H9 (cell line): ENCODE measurements at regions not wholly inside any gene's neighbourhood (a gene's known extent, or its start where the extent isn't known, plus 50 kb on each side); places are given as distances from the start of the nearest gene placed in this dataset.
"Not testable (repeated sequence)": the region's sequence is repeated elsewhere in the genome, so short reads cannot be mapped to it uniquely, and the experiment has no call there.

ENCODE experiments used
- DNase-seq: peaks from one replicate; pipeline ENCODE4 v3.0.0-alpha.2; 2017
- H2AFZ ChIP-seq: one replicate; pipeline ENCODE4 v1.6.1; 2013; ENCODE audit warnings: mild to moderate bottlenecking, low read length, control low read depth, moderate library complexity
- H2AK5ac ChIP-seq: 2 replicates; pipeline ENCODE4 v1.6.1; 2013; ENCODE audit warnings: low read length, control low read depth, mixed read lengths; ENCODE audit not compliant: insufficient read length
- H2BK120ac ChIP-seq: one replicate; pipeline ENCODE4 v1.6.1; 2013; ENCODE audit warnings: low read depth, mild to moderate bottlenecking, low read length, control low read depth, inconsistent platforms; ENCODE audit not compliant: poor library complexity, severe bottlenecking
- H2BK12ac ChIP-seq: 2 replicates; pipeline ENCODE4 v1.6.1; 2013; ENCODE audit warnings: low read length, control low read depth, mixed read lengths, low read depth; ENCODE audit not compliant: insufficient read length
- H2BK15ac ChIP-seq: 2 replicates; pipeline ENCODE4 v1.6.1; 2013; ENCODE audit warnings: low read depth, low read length, control low read depth
- H2BK20ac ChIP-seq: one replicate; pipeline ENCODE4 v1.6.1; 2013; ENCODE audit warnings: low read depth, mild to moderate bottlenecking, low read length, control low read depth, inconsistent platforms; ENCODE audit not compliant: poor library complexity, severe bottlenecking
- H2BK5ac ChIP-seq: 2 replicates; pipeline ENCODE4 v1.6.1; 2013; ENCODE audit warnings: low read length, control low read depth, mixed read lengths; ENCODE audit not compliant: insufficient read length
- H3K14ac ChIP-seq: 2 replicates; pipeline ENCODE4 v1.6.1; 2013; ENCODE audit warnings: low read length, control low read depth; ENCODE audit not compliant: insufficient read depth
- H3K18ac ChIP-seq: 2 replicates; pipeline ENCODE4 v1.6.1; 2013; ENCODE audit warnings: low read depth, mild to moderate bottlenecking, mixed read lengths, low read length, control low read depth; ENCODE audit not compliant: insufficient read length
- H3K23ac ChIP-seq: 2 replicates; pipeline ENCODE4 v1.6.1; 2013; ENCODE audit warnings: low read length, control low read depth, mixed read lengths, low read depth; ENCODE audit not compliant: insufficient read length
- H3K23me2 ChIP-seq: 2 replicates; pipeline ENCODE4 v1.6.1; 2013; ENCODE audit warnings: low read depth, mild to moderate bottlenecking, mixed read lengths, low read length, control low read depth; ENCODE audit not compliant: insufficient read length, poor library complexity, severe bottlenecking
- H3K27ac ChIP-seq: 2 replicates; pipeline ENCODE4 v1.5.1; 2013; ENCODE audit warnings: low read length, control low read depth, mixed read lengths, low read depth; ENCODE audit not compliant: insufficient read length
- H3K27me3 ChIP-seq: 2 replicates; pipeline ENCODE4 v1.6.1; 2013; ENCODE audit warnings: low read length, control low read depth, inconsistent platforms; ENCODE audit not compliant: insufficient read depth
- H3K4ac ChIP-seq: 2 replicates; pipeline ENCODE4 v1.6.1; 2013; ENCODE audit warnings: low read depth, mild to moderate bottlenecking, control low read depth, inconsistent platforms, low read length, moderate library complexity
- H3K4me1 ChIP-seq: 2 replicates; pipeline ENCODE4 v1.6.1; 2013; ENCODE audit warnings: low read length, control low read depth, inconsistent platforms; ENCODE audit not compliant: insufficient read depth
- H3K4me2 ChIP-seq: 2 replicates; pipeline ENCODE4 v1.6.1; 2013; ENCODE audit warnings: low read length, control low read depth, mixed read lengths; ENCODE audit not compliant: insufficient read length, insufficient read depth
- H3K56ac ChIP-seq: 2 replicates; pipeline ENCODE4 v1.6.1; 2013; ENCODE audit warnings: low read depth, mild to moderate bottlenecking, mixed read lengths, low read length, control low read depth; ENCODE audit not compliant: insufficient read length
- H3K79me1 ChIP-seq: 2 replicates; pipeline ENCODE4 v1.6.1; 2013; ENCODE audit warnings: low read depth, mild to moderate bottlenecking, moderate library complexity, low read length, control low read depth, inconsistent platforms; ENCODE audit not compliant: insufficient read depth, poor library complexity, severe bottlenecking
- H3K79me2 ChIP-seq: 2 replicates; pipeline ENCODE4 v1.6.1; 2013; ENCODE audit warnings: low read length, control low read depth, inconsistent platforms; ENCODE audit not compliant: insufficient read depth
- H3K9ac ChIP-seq: 2 replicates; pipeline ENCODE4 v1.6.1; 2013; ENCODE audit warnings: low read length, control low read depth, mixed read lengths; ENCODE audit not compliant: insufficient read length; ENCODE audit errors: extremely low read depth
- H3K9me3 ChIP-seq: one replicate; pipeline ENCODE4 v1.6.1; 2013; ENCODE audit warnings: low read depth, low read length, inconsistent platforms; ENCODE audit not compliant: control insufficient read depth
- H3T11ph ChIP-seq: one replicate; pipeline ENCODE4 v1.6.1; 2013; ENCODE audit warnings: mild to moderate bottlenecking, low read length, control low read depth, inconsistent platforms
- H4K20me1 ChIP-seq: one replicate; pipeline ENCODE4 v1.6.1; 2013; ENCODE audit not compliant: control insufficient read depth, insufficient read length, insufficient read depth
- H4K5ac ChIP-seq: 2 replicates; pipeline ENCODE4 v1.6.1; 2013; ENCODE audit warnings: low read depth, mild to moderate bottlenecking, mixed read lengths, low read length, control low read depth; ENCODE audit not compliant: insufficient read length
- H4K8ac ChIP-seq: replicated peaks from 2 replicates; pipeline ENCODE4 v1.6.1; 2013; ENCODE audit warnings: low read length, control low read depth, mixed read lengths, low read depth; ENCODE audit not compliant: insufficient read length
- H4K91ac ChIP-seq: 2 replicates; pipeline ENCODE4 v1.6.1; 2013; ENCODE audit warnings: low read depth, mild to moderate bottlenecking, moderate library complexity, mixed read lengths, low read length, control low read depth; ENCODE audit not compliant: insufficient read length
- H3K27ac Mint-ChIP-seq, 3 experiments: 2 replicates in 2 of 3; 3 replicates in 1 of 3; pipeline ENCODE4 v1.8.0; 2020 to 2021; ENCODE audit warnings: mixed read lengths in 3 of 3, mild to moderate bottlenecking in 1 of 3, moderate library complexity in 1 of 3
- H3K27me3 Mint-ChIP-seq: 2 replicates; pipeline ENCODE4 v1.8.0; 2021; ENCODE audit warnings: low read depth, mild to moderate bottlenecking, moderate library complexity, mixed read lengths
- H3K36me3 Mint-ChIP-seq, 3 experiments: 2 replicates in 2 of 3; 3 replicates in 1 of 3; pipeline ENCODE4 v1.8.0; 2020 to 2021; ENCODE audit warnings: low read depth in 3 of 3, mixed read lengths in 3 of 3; ENCODE audit not compliant: insufficient read depth in 1 of 3
- H3K4me1 Mint-ChIP-seq, 2 experiments: 2 replicates each; pipeline ENCODE4 v1.8.0; 2020; ENCODE audit warnings: mixed read lengths in 2 of 2
- H3K4me3 Mint-ChIP-seq, 2 experiments: 2 replicates in 1 of 2; 3 replicates in 1 of 2; pipeline ENCODE4 v1.8.0; 2020 to 2021; ENCODE audit warnings: mild to moderate bottlenecking in 2 of 2, mixed read lengths in 2 of 2, moderate library complexity in 1 of 2
- H3K9me3 Mint-ChIP-seq, 2 experiments: 2 replicates in 1 of 2; 3 replicates in 1 of 2; pipeline ENCODE4 v1.8.0; 2020; ENCODE audit warnings: mild to moderate bottlenecking in 2 of 2, mixed read lengths in 2 of 2, moderate library complexity in 1 of 2
- WGBS: extraction: QIAGEN DNeasy Blood & Tissue Kit; methylation state at CpG from one replicate; pipeline ENCODE4 v1.1.7; 2013; ENCODE audit warnings: missing lambda C conversion rate, low lambda C conversion rate, mixed read lengths; ENCODE audit not compliant: insufficient read length; ENCODE audit errors: extremely low coverage; 5-methylcytosine and 5-hydroxymethylcytosine counted together
- TF ChIP-seq, protein P1 (sequence below): fragments of 200-600 bp; sonication (generic); conservative IDR thresholded peaks from 3 replicates; pipeline ENCODE4 v1.8.0; 2021; ENCODE audit warnings: antibody characterized with exemption, mild to moderate bottlenecking

DNA sequence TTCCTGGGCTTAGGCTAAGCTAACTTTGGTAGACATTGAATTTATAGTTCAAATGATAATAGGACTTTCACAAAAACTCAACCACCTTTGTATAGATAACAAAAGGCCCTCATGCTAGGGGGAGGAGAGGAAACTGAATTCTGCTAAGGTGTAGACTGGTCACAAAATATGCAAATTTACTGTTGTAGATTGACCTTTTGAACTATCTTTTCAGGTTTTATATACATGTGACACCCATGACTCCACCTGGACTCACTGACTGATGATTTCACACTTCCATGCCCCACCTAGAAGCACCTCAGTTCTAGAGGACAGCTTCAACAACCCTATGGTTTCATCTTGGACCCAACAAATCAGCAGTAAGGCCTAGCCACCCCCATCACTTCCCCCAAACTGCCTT lies 165.7 kb downstream of the CEMIP2 start:
- no peak overlapping the region for H3K4ac ChIP-seq
- H3K4me2 ChIP-seq: no peak overlapping the region
- H3K36me3 Mint-ChIP-seq: no peaks in the 10 kb centered on the region; a peak in 1 of 7 replicates
- no peaks in the 10 kb centered on the region for H3K27me3 Mint-ChIP-seq
- no peak overlapping the region for H3K14ac ChIP-seq
- no peak overlapping the region for H3K23ac ChIP-seq
- H3K79me1 ChIP-seq: no peaks in the 10 kb centered on the region
- H3K9me3 Mint-ChIP-seq: peaks cover 2 to 11% of the 10 kb centered on the region in 2 experiments; a peak in 3 of 5 replicates
- H3K27me3 ChIP-seq: no peaks in the 10 kb centered on the region
- no peaks in the 10 kb centered on the region; the same call in 1 of the 2 replicates for H3K4me1 ChIP-seq
- H3K56ac ChIP-seq: no peak overlapping the region
- H3K4me1 Mint-ChIP-seq: peaks cover 12 to 16% of the 10 kb centered on the region in 2 experiments
- H2BK5ac ChIP-seq: no peak overlapping the region
- no peak overlapping the region for H2BK120ac ChIP-seq
- no peaks in the 10 kb centered on the region for H3K79me2 ChIP-seq
- H2BK20ac ChIP-seq: no peak overlapping the region
- no peak overlapping the region for H3T11ph ChIP-seq
- no peak overlapping the region for H4K91ac ChIP-seq
- H3K9ac ChIP-seq: no peak overlapping the region
- H3K27ac ChIP-seq: no peak overlapping the region
- no peak overlapping the region for H3K4me3 Mint-ChIP-seq
- no peak for DNase-seq
- H2AFZ ChIP-seq: no peak overlapping the region
- no peaks in the 10 kb centered on the region for H3K23me2 ChIP-seq
- no peak overlapping the region for H2AK5ac ChIP-seq
- H4K5ac ChIP-seq: no peak overlapping the region
- H2BK15ac ChIP-seq: no peak overlapping the region
- no peak overlapping the region; a peak in 1 of 7 replicates for H3K27ac Mint-ChIP-seq
- TF ChIP-seq, protein P1, sequence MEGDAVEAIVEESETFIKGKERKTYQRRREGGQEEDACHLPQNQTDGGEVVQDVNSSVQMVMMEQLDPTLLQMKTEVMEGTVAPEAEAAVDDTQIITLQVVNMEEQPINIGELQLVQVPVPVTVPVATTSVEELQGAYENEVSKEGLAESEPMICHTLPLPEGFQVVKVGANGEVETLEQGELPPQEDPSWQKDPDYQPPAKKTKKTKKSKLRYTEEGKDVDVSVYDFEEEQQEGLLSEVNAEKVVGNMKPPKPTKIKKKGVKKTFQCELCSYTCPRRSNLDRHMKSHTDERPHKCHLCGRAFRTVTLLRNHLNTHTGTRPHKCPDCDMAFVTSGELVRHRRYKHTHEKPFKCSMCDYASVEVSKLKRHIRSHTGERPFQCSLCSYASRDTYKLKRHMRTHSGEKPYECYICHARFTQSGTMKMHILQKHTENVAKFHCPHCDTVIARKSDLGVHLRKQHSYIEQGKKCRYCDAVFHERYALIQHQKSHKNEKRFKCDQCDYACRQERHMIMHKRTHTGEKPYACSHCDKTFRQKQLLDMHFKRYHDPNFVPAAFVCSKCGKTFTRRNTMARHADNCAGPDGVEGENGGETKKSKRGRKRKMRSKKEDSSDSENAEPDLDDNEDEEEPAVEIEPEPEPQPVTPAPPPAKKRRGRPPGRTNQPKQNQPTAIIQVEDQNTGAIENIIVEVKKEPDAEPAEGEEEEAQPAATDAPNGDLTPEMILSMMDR: no peak
- no peak overlapping the region for H2BK12ac ChIP-seq
- H4K20me1 ChIP-seq: no peaks in the 10 kb centered on the region
- no peak overlapping the region for H4K8ac ChIP-seq
- H3K9me3 ChIP-seq: no peaks in the 10 kb centered on the region
- H3K18ac ChIP-seq: no peak overlapping the region

DNA sequence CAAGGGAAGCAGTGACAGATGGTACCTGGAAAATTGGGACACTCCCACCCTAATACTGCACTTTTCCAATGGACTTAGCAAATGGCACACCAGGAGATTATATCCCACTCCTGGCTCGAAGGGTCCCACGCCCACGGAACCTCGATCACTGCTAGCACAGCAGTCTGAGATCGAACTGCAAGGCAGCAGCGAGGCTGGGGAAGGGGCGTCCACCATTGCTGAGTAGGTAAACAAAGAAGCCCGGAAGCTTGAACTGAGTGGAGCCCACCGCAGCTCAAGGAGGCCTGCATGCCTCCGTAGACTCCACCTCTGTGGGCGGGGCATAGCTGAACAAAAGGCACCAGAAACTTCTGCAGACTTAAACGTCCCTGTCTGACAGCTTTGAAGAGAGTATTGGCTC lies 172.6 kb downstream of the CEMIP2 start:
- not testable (repeated sequence) for H3K4me2 ChIP-seq, H3K27ac Mint-ChIP-seq, H4K91ac ChIP-seq

More for the DNA sequence above, 172.6 kb downstream of the CEMIP2 start:
- not testable (repeated sequence) for H3K79me1 ChIP-seq, H2BK15ac ChIP-seq, H4K8ac ChIP-seq, H3K4me1 ChIP-seq, H3K27me3 ChIP-seq, H2BK5ac ChIP-seq, H3K9me3 ChIP-seq, H3K23me2 ChIP-seq, H3K18ac ChIP-seq, H3K79me2 ChIP-seq, H2BK12ac ChIP-seq, H3K4me1 Mint-ChIP-seq, H3K27ac ChIP-seq, H3T11ph ChIP-seq, H2AK5ac ChIP-seq, DNase-seq, H3K56ac ChIP-seq, H4K20me1 ChIP-seq, H3K9ac ChIP-seq, H3K14ac ChIP-seq, H2BK120ac ChIP-seq, H3K27me3 Mint-ChIP-seq, H3K23ac ChIP-seq, H2BK20ac ChIP-seq, H2AFZ ChIP-seq, H4K5ac ChIP-seq, H3K4ac ChIP-seq, H3K4me3 Mint-ChIP-seq
- Mint-ChIP-seq H3K9me3 (peaks cover 17 to 22% of the 10 kb centered on the region in 2 experiments), H3K36me3 (peaks cover 3 to 19% (median 6%) of the 10 kb centered on the region in 3 experiments; a peak in 6 of 7 replicates)
- no CpG with 5 or more reads among the region's 12 CpGs for WGBS
